B cell (primary cell): ENCODE measurements at regions not wholly inside any gene's neighbourhood (a gene's known extent, or its start where the extent isn't known, plus 50 kb on each side); places are given as distances from the start of the nearest gene placed in this dataset.

Source experiments
- EZH2 ChIP-seq: IDR thresholded peaks from 2 replicates; pipeline ENCODE4 v1.6.1; 2012; ENCODE audit warnings: borderline replicate concordance, low read depth, mild to moderate bottlenecking, moderate library complexity, low read length; ENCODE audit not compliant: insufficient read depth, poor library complexity, severe bottlenecking
- TF ChIP-seq, protein P1 (sequence below): fragments of 200-600 bp; IDR thresholded peaks from one replicate; pipeline ENCODE4 v1.8.0; 2022; ENCODE audit warnings: antibody characterized with exemption, mild to moderate bottlenecking

- TF ChIP-seq, protein P1, sequence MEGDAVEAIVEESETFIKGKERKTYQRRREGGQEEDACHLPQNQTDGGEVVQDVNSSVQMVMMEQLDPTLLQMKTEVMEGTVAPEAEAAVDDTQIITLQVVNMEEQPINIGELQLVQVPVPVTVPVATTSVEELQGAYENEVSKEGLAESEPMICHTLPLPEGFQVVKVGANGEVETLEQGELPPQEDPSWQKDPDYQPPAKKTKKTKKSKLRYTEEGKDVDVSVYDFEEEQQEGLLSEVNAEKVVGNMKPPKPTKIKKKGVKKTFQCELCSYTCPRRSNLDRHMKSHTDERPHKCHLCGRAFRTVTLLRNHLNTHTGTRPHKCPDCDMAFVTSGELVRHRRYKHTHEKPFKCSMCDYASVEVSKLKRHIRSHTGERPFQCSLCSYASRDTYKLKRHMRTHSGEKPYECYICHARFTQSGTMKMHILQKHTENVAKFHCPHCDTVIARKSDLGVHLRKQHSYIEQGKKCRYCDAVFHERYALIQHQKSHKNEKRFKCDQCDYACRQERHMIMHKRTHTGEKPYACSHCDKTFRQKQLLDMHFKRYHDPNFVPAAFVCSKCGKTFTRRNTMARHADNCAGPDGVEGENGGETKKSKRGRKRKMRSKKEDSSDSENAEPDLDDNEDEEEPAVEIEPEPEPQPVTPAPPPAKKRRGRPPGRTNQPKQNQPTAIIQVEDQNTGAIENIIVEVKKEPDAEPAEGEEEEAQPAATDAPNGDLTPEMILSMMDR, result no peak
- no peak for TF ChIP-seq EZH2
Observed at GRCh38 chr1:208467151-208467780, 223.1 kb upstream of the PLXNA2 start.
